ENCODE measurements at regions not wholly inside any gene's neighbourhood (a gene's known extent, or its start where the extent isn't known, plus 50 kb on each side); places are given as distances from the start of the nearest gene placed in this dataset.
A peak's percentile ranks its signal among the peaks of the same experiment; 100 is the strongest.

GRCh38 chr1:201718346-201719202, 110.4 kb upstream of the IPO9 start:
- no peaks in the 10 kb centered on the region for H3K27me3 ChIP-seq
- peaks cover 57% of the 10 kb centered on the region for H3K4me1 ChIP-seq
- TF ChIP-seq CTCF (IDR thresholded peaks at IDR 0.05) = no peak
- no peaks in the 10 kb centered on the region for H3K9me3 ChIP-seq
- ATAC-seq = no peak
- intact Hi-C loops (cut with DNase I) = no loop called here
- DNase-seq = no peak
- no peaks in the 10 kb centered on the region for H3K36me3 ChIP-seq
- H3K27ac ChIP-seq = no peak overlapping the region
- H3K4me3 ChIP-seq = no peak overlapping the region

GRCh38 chr1:201719812-201720521, 109.0 kb upstream of the IPO9 start:
- TF ChIP-seq CTCF (IDR thresholded peaks at IDR 0.05) = no peak
- no peak for ATAC-seq

DNA sequence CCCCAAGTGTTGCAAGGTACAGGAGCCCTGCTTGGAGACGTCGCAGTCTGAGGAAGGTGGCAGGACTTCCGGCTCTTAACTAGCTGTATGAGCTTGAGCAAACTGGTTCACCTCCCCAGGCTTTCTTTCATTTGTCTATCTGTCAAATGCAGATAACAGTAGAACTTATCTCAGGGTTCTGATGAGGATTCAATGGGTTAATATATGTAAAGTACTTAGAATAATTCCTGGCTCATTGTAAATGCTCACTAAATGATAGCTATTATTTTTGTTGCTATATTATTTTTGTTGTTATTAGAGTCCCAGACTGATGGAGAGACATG, 108.5 kb upstream of the IPO9 start:
- no peaks in the 10 kb centered on the region for H3K27me3 ChIP-seq
- H3K4me1 ChIP-seq = peaks cover 49% of the 10 kb centered on the region
- no peak for ATAC-seq
- H3K27ac ChIP-seq = peak overlapping the region; percentile 70
- H3K36me3 ChIP-seq = no peaks in the 10 kb centered on the region
- no peak for TF ChIP-seq CTCF (IDR thresholded peaks at IDR 0.05)
- H3K9me3 ChIP-seq = no peaks in the 10 kb centered on the region
- DNase-seq = no peak
- H3K4me3 ChIP-seq = no peak overlapping the region
- intact Hi-C loops (cut with DNase I) = no loop called here

More at GRCh38 chr1:201719812-201720521, 109.0 kb upstream of the IPO9 start:
- Histone ChIP-seq H3K4me3 (no peak overlapping the region), H3K4me1 (peaks cover 52% of the 10 kb centered on the region), H3K9me3 (no peaks in the 10 kb centered on the region), H3K27ac (peak overlapping the region; percentile 70), H3K36me3 (no peaks in the 10 kb centered on the region), H3K27me3 (no peaks in the 10 kb centered on the region)
- DNase-seq = no peak
- intact Hi-C loops (cut with DNase I) = no loop called here

DNA sequence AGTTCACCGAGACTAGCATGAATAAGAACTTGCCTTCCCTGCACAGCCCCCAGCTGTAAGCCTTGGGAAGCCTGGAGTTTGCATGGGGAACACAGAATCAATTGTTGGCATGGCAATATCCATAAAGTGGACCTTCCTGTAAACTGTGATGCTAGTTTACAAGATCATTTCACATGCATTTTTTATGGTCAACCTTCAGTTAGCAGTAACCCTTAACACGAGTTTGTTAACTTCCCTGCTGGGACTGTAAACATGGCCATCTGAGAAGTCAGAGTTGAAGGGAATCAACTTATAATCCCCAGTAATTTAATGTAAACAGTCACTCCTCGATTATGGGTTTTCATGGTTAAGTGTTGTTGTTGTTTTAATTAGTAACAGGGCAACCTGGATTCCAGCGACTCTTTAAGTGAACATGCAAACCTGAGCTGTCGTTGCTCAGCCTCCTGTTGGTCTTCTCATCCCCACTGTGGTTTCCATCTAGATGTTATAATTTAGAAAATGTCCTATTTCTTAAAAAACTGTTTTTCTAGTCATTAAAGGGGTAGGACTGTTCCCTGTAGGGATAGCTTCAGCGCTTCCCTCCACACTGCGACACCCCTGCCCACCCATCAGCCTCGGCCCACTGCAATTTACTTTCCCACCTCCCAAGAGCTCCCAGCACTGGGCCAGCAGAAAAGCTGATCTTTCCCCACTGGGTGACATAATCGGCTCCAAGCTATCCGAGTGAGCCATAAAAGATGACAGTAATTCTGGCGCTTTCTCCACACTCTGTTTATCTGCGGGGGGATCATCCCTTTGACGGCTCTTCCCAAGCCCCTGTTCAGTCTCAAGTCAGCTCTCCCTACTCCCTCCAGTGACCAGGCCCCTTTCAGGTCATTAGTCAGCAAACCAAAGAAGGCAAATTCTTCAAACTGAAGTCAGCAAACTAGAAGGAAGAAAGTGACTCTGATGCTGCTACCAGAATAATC, 107.6 kb upstream of the IPO9 start:
- H3K4me3 ChIP-seq = no peak overlapping the region
- DNase-seq (no peak), ATAC-seq (no peak)
- H3K4me1 ChIP-seq = peaks cover 44% of the 10 kb centered on the region
- H3K36me3 ChIP-seq = no peaks in the 10 kb centered on the region
- intact Hi-C loops (cut with DNase I) = no loop called here
- no peaks in the 10 kb centered on the region for H3K9me3 ChIP-seq
- no peak for TF ChIP-seq CTCF (IDR thresholded peaks at IDR 0.05)
- no peak overlapping the region for H3K27ac ChIP-seq
- H3K27me3 ChIP-seq = no peaks in the 10 kb centered on the region

DNA sequence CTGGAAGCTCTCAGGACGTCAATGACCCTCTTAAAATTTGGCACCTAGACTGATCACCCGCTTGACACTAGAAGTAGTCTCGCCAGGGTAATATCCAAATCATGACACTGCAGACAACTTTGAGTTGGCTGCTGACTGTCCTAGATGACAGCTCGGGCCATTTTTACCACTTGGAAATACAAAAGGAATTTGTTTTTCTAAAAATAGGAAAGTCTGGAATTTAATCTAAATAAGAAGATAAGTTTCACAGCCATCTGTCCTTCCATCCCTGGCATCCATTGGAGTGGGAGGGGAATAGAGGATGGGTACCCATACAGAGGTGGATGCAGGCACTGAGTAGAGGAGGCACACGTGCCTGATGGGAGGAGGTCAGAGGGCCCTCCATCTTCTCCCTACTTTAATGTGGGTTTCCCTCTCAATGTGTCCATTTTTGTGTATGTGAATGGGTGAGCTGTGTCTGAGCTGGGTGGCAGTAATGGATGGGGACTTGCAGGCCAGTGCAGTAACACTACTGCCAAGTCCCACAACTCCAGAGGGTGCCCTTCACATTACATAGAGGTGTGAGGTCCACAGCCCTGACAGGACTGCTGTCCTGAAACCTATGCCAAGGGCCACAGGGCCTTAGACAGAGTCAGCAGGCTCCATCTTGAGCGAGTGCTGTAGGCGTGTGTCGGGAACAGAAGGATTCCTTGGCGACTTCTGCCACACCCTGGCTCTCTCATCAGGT, 104.8 kb upstream of the IPO9 start:
- TF ChIP-seq CTCF (IDR thresholded peaks at IDR 0.05) = no peak
- DNase-seq = no peak
- Histone ChIP-seq H3K27ac (peak overlapping the region; percentile 42), H3K4me1 (peaks cover 45% of the 10 kb centered on the region), H3K27me3 (no peaks in the 10 kb centered on the region), H3K9me3 (no peaks in the 10 kb centered on the region), H3K36me3 (no peaks in the 10 kb centered on the region), H3K4me3 (no peak overlapping the region)
- ATAC-seq = peak; percentile 32
- intact Hi-C loops (cut with DNase I) = no loop called here

Measured in upper lobe of right lung (tissue), 1 donor.